NOMO-1 treated with DMSO at 0.1 percent for 48 hours (cell line): ENCODE measurements at regions not wholly inside any gene's neighbourhood (a gene's known extent, or its start where the extent isn't known, plus 50 kb on each side); places are given as distances from the start of the nearest gene placed in this dataset.

Experiments
- DNase-seq: peaks from one replicate; lab custom pipeline; 2025; ENCODE audit not compliant: unreplicated experiment; lab: John Stamatoyannopoulos, UW

DNA sequence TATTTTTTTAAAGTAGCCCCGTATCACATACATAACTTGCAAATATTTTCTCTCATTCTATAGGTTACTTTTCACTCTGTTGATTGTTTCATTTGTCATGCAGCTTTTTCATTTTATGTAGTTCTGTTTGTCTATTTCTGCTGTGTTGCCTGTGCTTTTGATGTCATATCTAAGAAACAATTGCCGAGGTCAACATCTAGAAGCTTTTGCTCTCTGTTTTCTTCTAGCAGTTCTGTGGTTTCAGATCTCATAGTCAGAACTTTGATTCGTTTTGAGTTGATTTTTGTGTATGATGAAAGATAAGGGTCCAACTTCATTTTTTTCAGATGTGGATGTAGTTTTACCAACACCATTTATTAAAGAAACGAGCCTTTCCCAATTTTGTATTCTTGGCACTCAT, 79.5 kb downstream of the CD200 start:
- DNase-seq = no peak

DNA sequence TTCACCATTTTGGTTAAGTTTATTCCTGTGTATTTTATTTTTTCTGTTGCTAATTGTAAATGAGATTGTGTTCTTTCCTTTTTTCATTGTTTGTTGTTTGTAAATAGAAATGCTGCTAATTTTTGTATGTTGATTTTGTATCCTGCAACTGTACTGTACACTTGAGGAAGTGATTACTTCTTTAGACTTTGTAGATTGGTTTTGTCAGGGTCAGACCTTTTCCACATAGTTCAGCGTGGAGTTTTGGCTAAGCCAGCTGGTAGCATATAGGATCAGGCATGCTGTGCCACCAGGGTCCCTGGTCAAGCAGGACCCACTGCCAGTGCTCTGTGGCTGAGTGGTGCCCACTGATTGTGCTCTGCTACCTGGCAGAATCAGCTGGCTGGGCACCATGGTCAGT, 80.1 kb downstream of the CD200 start:
- DNase-seq = peak; percentile 26

DNA sequence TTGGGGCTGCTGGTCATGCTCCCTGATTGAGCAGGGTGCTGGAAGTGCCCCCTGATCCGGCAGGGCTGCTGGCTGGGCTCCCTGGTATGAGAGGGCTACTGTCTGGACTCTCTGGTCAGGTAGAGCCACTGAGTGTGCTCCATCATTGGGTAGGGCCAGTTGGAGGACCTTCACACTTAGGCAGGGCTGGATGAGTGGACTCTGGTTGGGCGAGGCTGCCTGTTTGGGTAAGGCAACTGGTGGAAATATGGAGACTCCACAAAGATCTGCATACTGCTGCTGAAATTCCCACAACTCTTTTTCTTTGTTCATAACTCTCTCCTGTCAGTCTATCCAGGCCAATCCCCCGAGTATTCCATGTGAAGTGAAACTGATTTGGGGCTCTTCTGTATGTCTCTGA, 80.8 kb downstream of the CD200 start:
- no peak for DNase-seq
